ENCODE measurements at regions not wholly inside any gene's neighbourhood (a gene's known extent, or its start where the extent isn't known, plus 50 kb on each side); places are given as distances from the start of the nearest gene placed in this dataset.

GRCh38 chr6:40831381-40831780 is 207.6 kb downstream of the UNC5CL start:
- TF ChIP-seq CTCF (IDR thresholded peaks at IDR 0.05; ENCODE audit: low read depth, low read length, poor library complexity, severe bottlenecking), result no peak
- no peak for TF ChIP-seq EZH2phosphoT487 (IDR thresholded peaks at IDR 0.05; ENCODE audit: borderline replicate concordance, low read length)

Measured in DOHH2 (cell line).